ENCODE measurements at regions not wholly inside any gene's neighbourhood (a gene's known extent, or its start where the extent isn't known, plus 50 kb on each side); places are given as distances from the start of the nearest gene placed in this dataset.

GRCh38 chr16:73405851-73406250 lies 357.9 kb upstream of the ZFHX3 start:
- TF ChIP-seq, protein P1, sequence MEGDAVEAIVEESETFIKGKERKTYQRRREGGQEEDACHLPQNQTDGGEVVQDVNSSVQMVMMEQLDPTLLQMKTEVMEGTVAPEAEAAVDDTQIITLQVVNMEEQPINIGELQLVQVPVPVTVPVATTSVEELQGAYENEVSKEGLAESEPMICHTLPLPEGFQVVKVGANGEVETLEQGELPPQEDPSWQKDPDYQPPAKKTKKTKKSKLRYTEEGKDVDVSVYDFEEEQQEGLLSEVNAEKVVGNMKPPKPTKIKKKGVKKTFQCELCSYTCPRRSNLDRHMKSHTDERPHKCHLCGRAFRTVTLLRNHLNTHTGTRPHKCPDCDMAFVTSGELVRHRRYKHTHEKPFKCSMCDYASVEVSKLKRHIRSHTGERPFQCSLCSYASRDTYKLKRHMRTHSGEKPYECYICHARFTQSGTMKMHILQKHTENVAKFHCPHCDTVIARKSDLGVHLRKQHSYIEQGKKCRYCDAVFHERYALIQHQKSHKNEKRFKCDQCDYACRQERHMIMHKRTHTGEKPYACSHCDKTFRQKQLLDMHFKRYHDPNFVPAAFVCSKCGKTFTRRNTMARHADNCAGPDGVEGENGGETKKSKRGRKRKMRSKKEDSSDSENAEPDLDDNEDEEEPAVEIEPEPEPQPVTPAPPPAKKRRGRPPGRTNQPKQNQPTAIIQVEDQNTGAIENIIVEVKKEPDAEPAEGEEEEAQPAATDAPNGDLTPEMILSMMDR (IDR thresholded peaks at IDR 0.05) = no peak
- TF ChIP-seq POLR2A (IDR thresholded peaks at IDR 0.05) = no peak

All from right lobe of liver (tissue), 4 donors.